ENCODE measurements at regions not wholly inside any gene's neighbourhood (a gene's known extent, or its start where the extent isn't known, plus 50 kb on each side); places are given as distances from the start of the nearest gene placed in this dataset.

GRCh38 chr1:232555494-232556210, 74.3 kb downstream of the SIPA1L2 start:
- no peak for DNase-seq (ENCODE audit: low read depth, low spot score)

- DNase-seq (ENCODE audit: low read depth, low spot score) = no peak
These were observed 75.5 kb downstream of the SIPA1L2 start for GRCh38 chr1:232554409-232554808.

- DNase-seq (ENCODE audit: low read depth, low spot score) = no peak
These were observed 76.1 kb downstream of the SIPA1L2 start for GRCh38 chr1:232553809-232554208.

GRCh38 chr1:232553050-232553754, 76.7 kb downstream of the SIPA1L2 start:
- no peak for DNase-seq (ENCODE audit: low read depth, low spot score)

GRCh38 chr1:232551386-232551785, 78.5 kb downstream of the SIPA1L2 start:
- no peak for DNase-seq (ENCODE audit: low read depth, low spot score)

GRCh38 chr1:232550007-232550406, 79.9 kb downstream of the SIPA1L2 start:
- DNase-seq (ENCODE audit: low read depth, low spot score) = no peak

GRCh38 chr1:232548691-232549090, 81.2 kb downstream of the SIPA1L2 start:
- DNase-seq (ENCODE audit: low read depth, low spot score) = no peak

GRCh38 chr1:232547938-232548484, 81.9 kb downstream of the SIPA1L2 start:
- no peak for DNase-seq (ENCODE audit: low read depth, low spot score)

GRCh38 chr1:232542633-232543593, 87.0 kb downstream of the SIPA1L2 start:
- DNase-seq (ENCODE audit: low read depth, low spot score) = no peak

- no peak for DNase-seq (ENCODE audit: low read depth, low spot score)
These were observed 91.0 kb downstream of the SIPA1L2 start for GRCh38 chr1:232538943-232539302.

- no peak for DNase-seq (ENCODE audit: low read depth, low spot score)
These were observed 91.5 kb downstream of the SIPA1L2 start for GRCh38 chr1:232538224-232538942.

- DNase-seq (ENCODE audit: low read depth, low spot score) = no peak
These were observed 95.1 kb downstream of the SIPA1L2 start for GRCh38 chr1:232534552-232535517.

GRCh38 chr1:232533328-232533727, 96.6 kb downstream of the SIPA1L2 start:
- DNase-seq (ENCODE audit: low read depth, low spot score) = no peak

- no peak for DNase-seq (ENCODE audit: low read depth, low spot score)
These were observed 97.0 kb downstream of the SIPA1L2 start for GRCh38 chr1:232532901-232533300.

GRCh38 chr1:232531291-232531690, 98.6 kb downstream of the SIPA1L2 start:
- no peak for DNase-seq (ENCODE audit: low read depth, low spot score)

- DNase-seq (ENCODE audit: low read depth, low spot score) = no peak
These were observed 100.2 kb downstream of the SIPA1L2 start for GRCh38 chr1:232529747-232530146.

GRCh38 chr1:232528472-232529089, 101.4 kb downstream of the SIPA1L2 start:
- DNase-seq (ENCODE audit: low read depth, low spot score) = no peak

GRCh38 chr1:232524056-232524455, 105.9 kb downstream of the SIPA1L2 start:
- no peak for DNase-seq (ENCODE audit: low read depth, low spot score)

- DNase-seq (ENCODE audit: low read depth, low spot score) = no peak
These were observed 107.7 kb downstream of the SIPA1L2 start for GRCh38 chr1:232522189-232522588.

- DNase-seq (ENCODE audit: low read depth, low spot score) = no peak
These were observed 108.3 kb downstream of the SIPA1L2 start for GRCh38 chr1:232521660-232522059.

All from smooth muscle cell of the brain vasculature (primary cell).